GM12872 (cell line): ENCODE measurements at regions not wholly inside any gene's neighbourhood (a gene's known extent, or its start where the extent isn't known, plus 50 kb on each side); places are given as distances from the start of the nearest gene placed in this dataset.

Source experiments
- CTCF ChIP-seq: IDR thresholded peaks from 3 replicates; pipeline ENCODE4 v1.5.1; 2011; ENCODE audit warnings: low read depth, mild to moderate bottlenecking, low read length, moderate library complexity; ENCODE audit not compliant: insufficient read depth

GRCh38 chr13:50341526-50341925, 326.3 kb downstream of the KCNRG start:
- TF ChIP-seq CTCF: no peak

GRCh38 chr13:50344717-50345116, 329.5 kb downstream of the KCNRG start:
- no peak for TF ChIP-seq CTCF

- TF ChIP-seq CTCF: no peak
Observed at GRCh38 chr13:50345804-50346203, 330.6 kb downstream of the KCNRG start.

- no peak for TF ChIP-seq CTCF
Observed at GRCh38 chr13:50348371-50348770, 333.1 kb downstream of the KCNRG start.

GRCh38 chr13:50352720-50353480, 337.7 kb downstream of the KCNRG start:
- TF ChIP-seq CTCF: no peak

- no peak for TF ChIP-seq CTCF
Observed at GRCh38 chr13:50353651-50354415, 338.6 kb downstream of the KCNRG start.

- TF ChIP-seq CTCF: no peak
Observed at GRCh38 chr13:50355797-50356196, 340.6 kb downstream of the KCNRG start.
